ENCODE measurements at regions not wholly inside any gene's neighbourhood (a gene's known extent, or its start where the extent isn't known, plus 50 kb on each side); places are given as distances from the start of the nearest gene placed in this dataset.

DNA sequence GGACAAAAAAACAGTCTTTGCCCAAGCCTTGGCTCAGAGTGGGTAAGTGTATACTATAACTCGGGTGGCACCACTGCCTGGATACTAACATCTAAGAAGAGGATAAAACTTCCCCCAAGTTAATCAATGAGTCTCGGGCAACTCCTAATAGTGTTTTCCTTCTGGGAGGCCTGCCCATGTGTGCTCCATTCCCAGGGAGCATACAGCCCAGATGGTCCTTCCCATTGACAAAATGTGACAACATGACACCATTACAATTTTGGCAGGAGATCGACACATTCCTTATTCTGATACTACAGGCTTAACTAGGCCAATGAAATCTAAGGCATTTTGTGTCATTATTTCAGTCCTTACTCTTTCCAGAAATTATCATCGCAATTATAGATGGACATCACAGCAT, 52.7 kb upstream of the CRIM1 start:
- CTCF ChIA-PET, result no interaction called here
- no peaks in the 10 kb centered on the region for H3K27me3 ChIP-seq (replicated peaks in 2 of 5; ENCODE audit: control insufficient read depth in 4 of 5, insufficient read depth in 5 of 5, low read length in 4 of 5)
- no peaks in the 10 kb centered on the region for H3K4me1 ChIP-seq (ENCODE audit: control extremely low read depth in 1 of 4, control insufficient read depth in 4 of 4, insufficient read depth in 4 of 4, low read length in 3 of 4)
- H3K27ac ChIP-seq (ENCODE audit: insufficient read depth in 1 of 2, low read depth in 1 of 2, low read length in 2 of 2, poor library complexity in 1 of 2, severe bottlenecking in 2 of 2), result no peak overlapping the region
- peaks cover 0 to 4% (median 0%) of the 10 kb centered on the region in 5 experiments for H3K9me3 ChIP-seq (ENCODE audit: control extremely low read depth in 1 of 5, control insufficient read depth in 4 of 5, insufficient read depth in 2 of 5, low read depth in 1 of 5, low read length in 4 of 5)
- no peak overlapping the region for H3K4me3 ChIP-seq (ENCODE audit: control insufficient read depth in 1 of 7, extremely low read depth in 1 of 7, insufficient read depth in 4 of 7, low read depth in 2 of 7, low read length in 6 of 7)
- DNase-seq, result no peak
- WGBS (ENCODE audit: insufficient coverage), result 100% methylated on average over 2 of the region's 4 CpGs
- POLR2A ChIA-PET, result no interaction called here
- no peaks in the 10 kb centered on the region for H3K36me3 ChIP-seq (ENCODE audit: control insufficient read depth in 4 of 4, insufficient read depth in 4 of 4, low read length in 3 of 4)

DNA sequence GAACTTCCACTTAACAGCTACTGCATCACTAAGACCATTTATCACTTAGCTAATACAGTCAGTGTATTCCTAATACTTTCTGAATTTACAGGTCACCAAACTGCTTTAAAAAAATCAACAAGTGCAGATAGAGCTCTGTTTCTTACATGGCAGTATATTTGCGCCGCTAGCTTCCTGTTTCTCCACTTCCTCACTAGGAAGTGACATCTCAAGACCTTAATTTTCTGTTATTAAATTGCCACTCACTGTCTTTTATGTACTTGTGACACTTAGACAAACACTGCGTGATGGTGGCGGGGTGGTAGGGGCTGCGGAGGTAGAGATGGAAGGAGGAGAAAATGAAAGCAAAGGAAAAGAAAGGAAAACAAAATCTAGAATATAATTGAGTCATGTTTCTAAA, 53.7 kb upstream of the CRIM1 start:
- POLR2A ChIA-PET, result no interaction called here
- H3K27ac ChIP-seq (ENCODE audit: insufficient read depth in 1 of 2, low read depth in 1 of 2, low read length in 2 of 2, poor library complexity in 1 of 2, severe bottlenecking in 2 of 2), result no peak overlapping the region
- H3K27me3 ChIP-seq (replicated peaks in 2 of 5; ENCODE audit: control insufficient read depth in 4 of 5, insufficient read depth in 5 of 5, low read length in 4 of 5), result no peaks in the 10 kb centered on the region
- DNase-seq, result no peak
- no peak overlapping the region for H3K4me3 ChIP-seq (ENCODE audit: control insufficient read depth in 1 of 7, extremely low read depth in 1 of 7, insufficient read depth in 4 of 7, low read depth in 2 of 7, low read length in 6 of 7)
- CTCF ChIA-PET, result no interaction called here
- no CpG with 5 or more reads among the region's 5 CpGs for WGBS (ENCODE audit: insufficient coverage)
- no peaks in the 10 kb centered on the region for H3K36me3 ChIP-seq (ENCODE audit: control insufficient read depth in 4 of 4, insufficient read depth in 4 of 4, low read length in 3 of 4)
- no peaks in the 10 kb centered on the region for H3K4me1 ChIP-seq (ENCODE audit: control extremely low read depth in 1 of 4, control insufficient read depth in 4 of 4, insufficient read depth in 4 of 4, low read length in 3 of 4)
- peaks cover 0 to 4% (median 0%) of the 10 kb centered on the region in 5 experiments for H3K9me3 ChIP-seq (ENCODE audit: control extremely low read depth in 1 of 5, control insufficient read depth in 4 of 5, insufficient read depth in 2 of 5, low read depth in 1 of 5, low read length in 4 of 5)

DNA sequence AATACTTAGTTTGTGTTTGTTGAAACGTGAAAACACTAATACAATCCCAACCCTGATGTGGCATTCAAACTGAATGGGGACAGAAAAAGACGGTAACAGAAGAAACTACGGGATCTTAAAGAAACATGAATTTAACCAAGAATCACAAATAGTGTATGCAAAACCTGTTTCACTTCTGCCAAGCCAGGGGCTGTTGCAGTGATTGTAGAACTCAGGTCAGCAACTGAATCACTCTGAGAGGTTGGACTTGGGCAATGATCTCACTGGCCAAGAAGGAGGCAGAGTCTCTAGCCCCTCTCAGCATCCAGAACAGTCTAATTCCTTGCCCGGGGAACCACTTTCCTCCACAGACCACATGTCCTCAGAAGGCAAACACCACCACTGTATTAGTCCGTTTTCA, 54.9 kb upstream of the CRIM1 start:
- CTCF ChIA-PET, result no interaction called here
- no peaks in the 10 kb centered on the region for H3K36me3 ChIP-seq (ENCODE audit: control insufficient read depth in 4 of 4, insufficient read depth in 4 of 4, low read length in 3 of 4)
- no peak overlapping the region for H3K27ac ChIP-seq (ENCODE audit: insufficient read depth in 1 of 2, low read depth in 1 of 2, low read length in 2 of 2, poor library complexity in 1 of 2, severe bottlenecking in 2 of 2)
- no peaks in the 10 kb centered on the region for H3K4me1 ChIP-seq (ENCODE audit: control extremely low read depth in 1 of 4, control insufficient read depth in 4 of 4, insufficient read depth in 4 of 4, low read length in 3 of 4)
- no peaks in the 10 kb centered on the region for H3K27me3 ChIP-seq (replicated peaks in 2 of 5; ENCODE audit: control insufficient read depth in 4 of 5, insufficient read depth in 5 of 5, low read length in 4 of 5)
- DNase-seq, result no peak
- WGBS (ENCODE audit: insufficient coverage), result 100% methylated on average over 1 of the region's 5 CpGs
- H3K4me3 ChIP-seq (ENCODE audit: control insufficient read depth in 1 of 7, extremely low read depth in 1 of 7, insufficient read depth in 4 of 7, low read depth in 2 of 7, low read length in 6 of 7), result no peak overlapping the region
- POLR2A ChIA-PET, result no interaction called here
- peaks cover 0 to 4% (median 2%) of the 10 kb centered on the region in 5 experiments for H3K9me3 ChIP-seq (ENCODE audit: control extremely low read depth in 1 of 5, control insufficient read depth in 4 of 5, insufficient read depth in 2 of 5, low read depth in 1 of 5, low read length in 4 of 5)

DNA sequence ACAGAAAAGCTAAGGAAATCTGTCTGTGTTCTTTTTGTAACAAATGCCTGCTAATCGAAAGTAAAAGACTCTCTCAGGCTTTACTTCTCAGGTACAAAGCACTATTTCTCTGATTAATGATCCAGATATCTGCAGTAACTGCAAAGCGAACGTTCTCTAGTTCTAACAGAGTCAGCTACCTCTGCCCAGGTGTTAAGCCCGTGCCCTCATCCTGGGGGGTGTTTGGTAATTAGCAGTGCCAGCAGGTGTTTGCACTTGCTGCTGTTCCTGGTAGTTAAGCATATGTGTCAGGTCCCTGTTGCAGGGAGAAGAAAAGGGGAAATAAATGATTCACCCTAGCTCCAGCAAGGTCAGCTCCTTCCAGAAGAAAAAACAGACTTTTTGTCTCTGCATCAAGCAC, 58.8 kb upstream of the CRIM1 start:
- ChIA-PET POLR2A (interaction anchor here (0.5 to 0.6 kb wide), 2 partner anchors 25 to 280 kb away, joined by 3 to 5 read pairs; no protein-coding TSS in a partner anchor), CTCF (no interaction called here)
- DNase-seq, result no peak
- Histone ChIP-seq H3K27me3 (replicated peaks in 2 of 5; ENCODE audit: control insufficient read depth in 4 of 5, insufficient read depth in 5 of 5, low read length in 4 of 5) (no peaks in the 10 kb centered on the region), H3K27ac (ENCODE audit: insufficient read depth in 1 of 2, low read depth in 1 of 2, low read length in 2 of 2, poor library complexity in 1 of 2, severe bottlenecking in 2 of 2) (no peak overlapping the region), H3K9me3 (ENCODE audit: control extremely low read depth in 1 of 5, control insufficient read depth in 4 of 5, insufficient read depth in 2 of 5, low read depth in 1 of 5, low read length in 4 of 5) (peaks cover 0 to 4% (median 2%) of the 10 kb centered on the region in 5 experiments), H3K36me3 (ENCODE audit: control insufficient read depth in 4 of 4, insufficient read depth in 4 of 4, low read length in 3 of 4) (no peaks in the 10 kb centered on the region), H3K4me3 (ENCODE audit: control insufficient read depth in 1 of 7, extremely low read depth in 1 of 7, insufficient read depth in 4 of 7, low read depth in 2 of 7, low read length in 6 of 7) (no peak overlapping the region), H3K4me1 (ENCODE audit: control extremely low read depth in 1 of 4, control insufficient read depth in 4 of 4, insufficient read depth in 4 of 4, low read length in 3 of 4) (no peaks in the 10 kb centered on the region)
- WGBS (ENCODE audit: insufficient coverage), result 92% methylated on average over 4 of the region's 4 CpGs

DNA sequence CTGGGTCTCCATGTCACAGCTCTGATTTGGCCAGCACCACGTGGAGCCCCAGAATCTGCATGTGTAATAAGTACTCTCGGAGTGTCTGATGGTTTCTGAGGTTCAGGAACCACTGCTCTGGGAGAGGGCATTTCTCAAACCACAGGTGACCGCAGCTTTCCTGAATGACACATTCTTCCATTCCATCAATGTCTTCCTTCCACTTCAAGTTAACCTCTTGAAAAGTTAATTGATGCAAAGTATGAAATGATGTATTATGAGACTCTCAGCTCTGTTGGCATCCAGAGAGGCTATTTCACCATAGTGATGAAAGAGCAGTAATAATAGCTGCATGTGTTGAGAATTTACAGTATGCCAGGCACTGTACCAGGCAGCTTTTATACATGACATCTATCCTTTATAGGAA, 61.3 kb upstream of the CRIM1 start:
- no peak overlapping the region for H3K4me3 ChIP-seq (ENCODE audit: control insufficient read depth in 1 of 7, extremely low read depth in 1 of 7, insufficient read depth in 4 of 7, low read depth in 2 of 7, low read length in 6 of 7)
- H3K36me3 ChIP-seq (ENCODE audit: control insufficient read depth in 4 of 4, insufficient read depth in 4 of 4, low read length in 3 of 4), result no peaks in the 10 kb centered on the region
- WGBS (ENCODE audit: insufficient coverage), result 94% methylated on average over 2 of the region's 3 CpGs
- ChIA-PET POLR2A (no interaction called here), CTCF (no interaction called here)
- peak in 1 of 3 donors; percentile 5 for DNase-seq
- H3K9me3 ChIP-seq (ENCODE audit: control extremely low read depth in 1 of 5, control insufficient read depth in 4 of 5, insufficient read depth in 2 of 5, low read depth in 1 of 5, low read length in 4 of 5), result peaks cover 0 to 3% (median 0%) of the 10 kb centered on the region in 5 experiments
- no peaks in the 10 kb centered on the region for H3K27me3 ChIP-seq (replicated peaks in 2 of 5; ENCODE audit: control insufficient read depth in 4 of 5, insufficient read depth in 5 of 5, low read length in 4 of 5)
- H3K4me1 ChIP-seq (ENCODE audit: control extremely low read depth in 1 of 4, control insufficient read depth in 4 of 4, insufficient read depth in 4 of 4, low read length in 3 of 4), result no peaks in the 10 kb centered on the region
- H3K27ac ChIP-seq (ENCODE audit: insufficient read depth in 1 of 2, low read depth in 1 of 2, low read length in 2 of 2, poor library complexity in 1 of 2, severe bottlenecking in 2 of 2), result no peak overlapping the region

DNA sequence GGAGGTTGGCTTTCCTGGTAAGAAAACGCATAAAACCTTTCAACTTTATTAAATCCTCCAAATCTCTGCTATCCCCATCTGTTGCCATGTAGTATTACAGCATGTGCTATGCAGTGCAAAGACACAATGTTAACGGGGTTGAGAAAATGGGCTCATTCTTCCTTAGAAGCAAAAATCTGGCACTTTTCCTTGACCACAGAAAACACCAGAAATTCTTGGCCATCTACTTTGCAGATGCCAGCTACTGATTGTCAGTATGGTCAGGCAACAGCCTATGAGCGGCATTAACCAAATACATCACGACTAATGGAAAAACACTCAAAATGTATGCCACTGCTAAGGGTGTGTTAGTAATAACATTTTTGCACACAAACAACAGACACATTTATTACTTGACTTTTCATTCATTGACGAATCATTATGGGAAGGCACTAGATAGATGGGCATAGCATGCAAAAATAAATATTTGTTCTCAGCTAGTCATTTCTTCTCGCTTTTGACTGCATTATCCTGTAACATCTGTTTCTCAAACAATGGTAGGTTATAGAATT, 65.2 kb upstream of the CRIM1 start:
- peaks cover 0 to 3% (median 0%) of the 10 kb centered on the region in 5 experiments for H3K27me3 ChIP-seq (replicated peaks in 2 of 5; ENCODE audit: control insufficient read depth in 4 of 5, insufficient read depth in 5 of 5, low read length in 4 of 5)
- H3K36me3 ChIP-seq (ENCODE audit: control insufficient read depth in 4 of 4, insufficient read depth in 4 of 4, low read length in 3 of 4), result no peaks in the 10 kb centered on the region
- WGBS (ENCODE audit: insufficient coverage), result 100% methylated on average over 1 of the region's 6 CpGs
- no peaks in the 10 kb centered on the region for H3K9me3 ChIP-seq (ENCODE audit: control extremely low read depth in 1 of 5, control insufficient read depth in 4 of 5, insufficient read depth in 2 of 5, low read depth in 1 of 5, low read length in 4 of 5)
- H3K4me3 ChIP-seq (ENCODE audit: control insufficient read depth in 1 of 7, extremely low read depth in 1 of 7, insufficient read depth in 4 of 7, low read depth in 2 of 7, low read length in 6 of 7), result no peak overlapping the region
- no peaks in the 10 kb centered on the region for H3K4me1 ChIP-seq (ENCODE audit: control extremely low read depth in 1 of 4, control insufficient read depth in 4 of 4, insufficient read depth in 4 of 4, low read length in 3 of 4)
- POLR2A ChIA-PET, result no interaction called here
- CTCF ChIA-PET, result no interaction called here
- no peak overlapping the region for H3K27ac ChIP-seq (ENCODE audit: insufficient read depth in 1 of 2, low read depth in 1 of 2, low read length in 2 of 2, poor library complexity in 1 of 2, severe bottlenecking in 2 of 2)
- DNase-seq, result no peak

DNA sequence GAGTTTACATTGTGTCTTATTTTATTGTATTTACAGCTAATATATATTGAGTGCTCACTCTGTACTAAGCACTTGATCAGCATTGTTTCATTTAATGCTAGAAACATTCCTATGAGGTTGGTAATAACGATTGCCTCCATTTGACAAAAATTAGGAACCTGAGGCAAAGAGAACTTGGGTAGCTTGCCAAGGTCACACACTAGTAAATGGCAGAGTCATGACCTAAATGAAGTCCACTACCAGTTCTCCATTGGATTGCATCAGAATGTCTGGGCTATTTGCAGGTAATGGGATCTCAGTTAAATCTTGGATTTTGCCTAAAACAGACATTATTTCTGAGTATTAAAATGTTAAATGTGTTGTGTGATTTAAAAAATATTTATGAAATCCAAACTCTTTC, 65.8 kb upstream of the CRIM1 start:
- H3K27me3 ChIP-seq (replicated peaks in 2 of 5; ENCODE audit: control insufficient read depth in 4 of 5, insufficient read depth in 5 of 5, low read length in 4 of 5), result peaks cover 0 to 3% (median 0%) of the 10 kb centered on the region in 5 experiments
- peaks cover 0 to 5% (median 0%) of the 10 kb centered on the region in 5 experiments for H3K9me3 ChIP-seq (ENCODE audit: control extremely low read depth in 1 of 5, control insufficient read depth in 4 of 5, insufficient read depth in 2 of 5, low read depth in 1 of 5, low read length in 4 of 5)
- H3K36me3 ChIP-seq (ENCODE audit: control insufficient read depth in 4 of 4, insufficient read depth in 4 of 4, low read length in 3 of 4), result no peaks in the 10 kb centered on the region
- no peak overlapping the region for H3K27ac ChIP-seq (ENCODE audit: insufficient read depth in 1 of 2, low read depth in 1 of 2, low read length in 2 of 2, poor library complexity in 1 of 2, severe bottlenecking in 2 of 2)
- H3K4me3 ChIP-seq (ENCODE audit: control insufficient read depth in 1 of 7, extremely low read depth in 1 of 7, insufficient read depth in 4 of 7, low read depth in 2 of 7, low read length in 6 of 7), result no peak overlapping the region
- no peaks in the 10 kb centered on the region for H3K4me1 ChIP-seq (ENCODE audit: control extremely low read depth in 1 of 4, control insufficient read depth in 4 of 4, insufficient read depth in 4 of 4, low read length in 3 of 4)
- DNase-seq, result no peak
- ChIA-PET POLR2A (no interaction called here), CTCF (no interaction called here)
- WGBS (ENCODE audit: insufficient coverage), result 89% methylated on average over 1 of the region's 1 CpG

Data from common myeloid progenitor, CD34-positive (primary cell).